Epithelial cell of esophagus (primary cell): ENCODE measurements at regions not wholly inside any gene's neighbourhood (a gene's known extent, or its start where the extent isn't known, plus 50 kb on each side); places are given as distances from the start of the nearest gene placed in this dataset.

Experiments used
- DNase-seq: peaks from one replicate; pipeline ENCODE4 v3.0.0; 2010; ENCODE audit warnings: low read depth
- H3K4me3 ChIP-seq: 2 replicates; pipeline ENCODE4 v1.5.1; 2011; ENCODE audit warnings: mild to moderate bottlenecking, low read length, control low read depth
- CTCF ChIP-seq: IDR thresholded peaks from 2 replicates; pipeline ENCODE4 v1.5.1; 2011; ENCODE audit warnings: low read depth, mild to moderate bottlenecking, low read length, control low read depth, inconsistent platforms; ENCODE audit not compliant: insufficient read depth; ENCODE audit errors: missing control alignments

- no peak overlapping the region for H3K4me3 ChIP-seq
- DNase-seq = peak; percentile 44
- no peak for TF ChIP-seq CTCF
These were observed 335.3 kb downstream of the FGFR2 start for GRCh38 chr10:121262774-121263430.

GRCh38 chr10:121263431-121263783 is 334.8 kb downstream of the FGFR2 start:
- no peak overlapping the region for H3K4me3 ChIP-seq
- TF ChIP-seq CTCF = no peak
- DNase-seq = no peak

GRCh38 chr10:121265360-121266123 is 332.7 kb downstream of the FGFR2 start:
- no peak for TF ChIP-seq CTCF
- DNase-seq = no peak
- no peak overlapping the region for H3K4me3 ChIP-seq

- no peak for TF ChIP-seq CTCF
- no peak for DNase-seq
- H3K4me3 ChIP-seq = no peak overlapping the region
These were observed 331.9 kb downstream of the FGFR2 start for GRCh38 chr10:121266370-121266769.

GRCh38 chr10:121267236-121268003 is 330.8 kb downstream of the FGFR2 start:
- TF ChIP-seq CTCF = no peak
- no peak overlapping the region for H3K4me3 ChIP-seq
- DNase-seq = no peak

GRCh38 chr10:121268363-121268762 is 329.9 kb downstream of the FGFR2 start:
- no peak for DNase-seq
- no peak for TF ChIP-seq CTCF
- no peak overlapping the region for H3K4me3 ChIP-seq
